GM23338 (cell line): ENCODE measurements at regions not wholly inside any gene's neighbourhood (a gene's known extent, or its start where the extent isn't known, plus 50 kb on each side); places are given as distances from the start of the nearest gene placed in this dataset.
"Not testable (repeated sequence)": the region's sequence is repeated elsewhere in the genome, so short reads cannot be mapped to it uniquely, and the experiment has no call there.

Source experiments
- ATAC-seq: fragments of 200-7000 bp; cut with Tn5 transposase; 3 replicates; pipeline ENCODE4 v1.9.1; 2020
- DNase-seq: peaks from one replicate; pipeline ENCODE4 v3.0.0-alpha.2; 2015; ENCODE audit warnings: low spot score
- H2AFZ ChIP-seq: fragments of 200-600 bp; sonication (generic); 2 replicates; pipeline ENCODE4 v1.8.0; 2016; ENCODE audit warnings: antibody characterized with exemption, mild to moderate bottlenecking, moderate library complexity
- H3F3A ChIP-seq: fragments of 200-600 bp; sonication (generic); replicated peaks from 2 replicates; pipeline ENCODE4 v1.8.0; 2017; ENCODE audit warnings: antibody characterized with exemption, mixed run types, low read depth
- H3K27ac ChIP-seq: fragments of 200-600 bp; sonication (generic); 2 replicates; pipeline ENCODE4 v1.6.1; 2016; ENCODE audit warnings: low read depth
- H3K27me3 ChIP-seq: fragments of 200-600 bp; sonication (generic); 2 replicates; pipeline ENCODE4 v1.8.0; 2016; ENCODE audit warnings: mild to moderate bottlenecking, mixed run types, moderate library complexity; ENCODE audit not compliant: insufficient read depth
- H3K36me3 ChIP-seq: fragments of 200-600 bp; sonication (generic); 2 replicates; pipeline ENCODE4 v1.8.0; 2016; ENCODE audit warnings: mild to moderate bottlenecking; ENCODE audit not compliant: insufficient read depth
- H3K4me1 ChIP-seq: fragments of 200-600 bp; sonication (generic); 2 replicates; pipeline ENCODE4 v1.8.0; 2016; ENCODE audit warnings: mild to moderate bottlenecking, moderate library complexity; ENCODE audit not compliant: insufficient read depth
- H3K4me2 ChIP-seq: fragments of 200-600 bp; sonication (generic); 2 replicates; pipeline ENCODE4 v1.7.1; 2017; ENCODE audit warnings: mixed run types
- H3K4me3 ChIP-seq: fragments of 200-600 bp; sonication (generic); 2 replicates; pipeline ENCODE4 v1.6.1; 2016; ENCODE audit warnings: mixed run types
- H3K79me2 ChIP-seq: fragments of 200-600 bp; sonication (generic); replicated peaks from 2 replicates; pipeline ENCODE4 v1.8.0; 2017; ENCODE audit warnings: mild to moderate bottlenecking; ENCODE audit not compliant: insufficient read depth
- H3K9me2 ChIP-seq: fragments of 200-600 bp; sonication (generic); 2 replicates; pipeline ENCODE4 v1.8.0; 2017; ENCODE audit not compliant: insufficient read depth
- H4K20me1 ChIP-seq: fragments of 200-600 bp; sonication (generic); replicated peaks from 2 replicates; pipeline ENCODE4 v1.8.0; 2017; ENCODE audit warnings: mild to moderate bottlenecking; ENCODE audit not compliant: insufficient read depth
- H3K27ac Mint-ChIP-seq: 2 replicates; pipeline ENCODE4 v1.8.0; 2020; ENCODE audit warnings: inconsistent platforms, mild to moderate bottlenecking, moderate library complexity, mixed read lengths
- H3K27me3 Mint-ChIP-seq: 3 replicates; pipeline ENCODE4 v1.8.0; 2022; ENCODE audit warnings: low read depth, mild to moderate bottlenecking, moderate library complexity, mixed read lengths, inconsistent platforms; ENCODE audit not compliant: insufficient read depth, poor library complexity
- H3K36me3 Mint-ChIP-seq: 3 replicates; pipeline ENCODE4 v1.8.0; 2021; ENCODE audit warnings: low read depth, mild to moderate bottlenecking, inconsistent platforms, moderate library complexity, mixed read lengths
- H3K4me1 Mint-ChIP-seq: 3 replicates; pipeline ENCODE4 v1.8.0; 2020; ENCODE audit warnings: mild to moderate bottlenecking, inconsistent platforms, mixed read lengths
- H3K4me3 Mint-ChIP-seq: 3 replicates; pipeline ENCODE4 v1.8.0; 2021; ENCODE audit warnings: moderate library complexity, mild to moderate bottlenecking, inconsistent platforms, mixed read lengths
- H3K9me3 Mint-ChIP-seq: 3 replicates; pipeline ENCODE4 v1.8.0; 2020; ENCODE audit warnings: moderate library complexity, mild to moderate bottlenecking, inconsistent platforms, mixed read lengths
- CREB1 ChIP-seq: fragments of 250-450 bp; sonication (Bioruptor Pico); IDR thresholded peaks from 2 replicates; pipeline ENCODE4 v1.5.0; 2020; ENCODE audit warnings: low read depth, mild to moderate bottlenecking, moderate library complexity
- CTCF ChIP-seq, 2 experiments: fragments of 200-600 bp in 1 of 2; sonication (generic) in 1 of 2; conservative IDR thresholded peaks; 2 replicates each; pipeline versions ENCODE4 v1.5.1 to v1.6.1; 2016 to 2017; ENCODE audit warnings: antibody characterized with exemption in 2 of 2, low read depth in 2 of 2, mild to moderate bottlenecking in 2 of 2, moderate library complexity in 1 of 2
- EZH2 ChIP-seq: fragments of 200-600 bp; sonication (generic); IDR thresholded peaks from one replicate; pipeline ENCODE4 v1.8.0; 2017; ENCODE audit warnings: antibody characterized with exemption, mild to moderate bottlenecking, low read depth; ENCODE audit not compliant: unreplicated experiment
- EZH2phosphoT487 ChIP-seq: fragments of 200-600 bp; sonication (generic); IDR thresholded peaks from one replicate; pipeline ENCODE4 v1.8.1; 2018; ENCODE audit warnings: antibody characterized with exemption; ENCODE audit not compliant: unreplicated experiment
- NANOG ChIP-seq: IDR thresholded peaks from 2 replicates; pipeline ENCODE4 v1.6.1; 2016; ENCODE audit warnings: antibody characterized with exemption, borderline replicate concordance
- POLR2AphosphoS5 ChIP-seq: IDR thresholded peaks from 2 replicates; pipeline ENCODE4 v1.6.1; 2016; ENCODE audit warnings: antibody characterized with exemption, low read depth
- REST ChIP-seq: IDR thresholded peaks from one replicate; pipeline ENCODE4 v1.6.1; 2018; ENCODE audit warnings: antibody characterized with exemption; ENCODE audit not compliant: unreplicated experiment
- STAT1 ChIP-seq: IDR thresholded peaks from one replicate; pipeline ENCODE4 v1.6.1; 2016; ENCODE audit warnings: antibody characterized with exemption; ENCODE audit not compliant: unreplicated experiment
- ZNF114 ChIP-seq: fragments of 250-450 bp; sonication (Bioruptor Pico); IDR thresholded peaks from 2 replicates; pipeline ENCODE4 v1.5.0; 2020; ENCODE audit warnings: mild to moderate bottlenecking, moderate library complexity
- ZNF331 ChIP-seq: fragments of 250-450 bp; sonication (Bioruptor Pico); IDR thresholded peaks from 2 replicates; pipeline ENCODE4 v1.5.0; 2020; ENCODE audit warnings: low read depth, mild to moderate bottlenecking, moderate library complexity
- TF ChIP-seq, protein P1 (sequence below): IDR thresholded peaks from 2 replicates; pipeline ENCODE4 v1.6.1; 2016; ENCODE audit warnings: antibody characterized with exemption

- Mint-ChIP-seq H3K4me1 (peaks cover 10% of the 10 kb centered on the region; the same call in 2 of the 3 replicates), H3K27me3 (no peaks in the 10 kb centered on the region), H3K9me3 (peaks cover 9% of the 10 kb centered on the region), H3K27ac (no peak overlapping the region), H3K36me3 (peaks cover 15% of the 10 kb centered on the region), H3K4me3 (no peak overlapping the region)
- H2AFZ ChIP-seq, result peak overlapping the region; percentile 29
- no peak overlapping the region for H3K27ac ChIP-seq
- DNase-seq, result no peak
- H3K4me2 ChIP-seq, result no peak overlapping the region
- ATAC-seq, result no peak
- H3F3A ChIP-seq, result no peaks in the 10 kb centered on the region
- TF ChIP-seq CTCF (conservative IDR thresholded peaks at IDR 0.05; ENCODE audit: low read depth in 2 of 2) (no peak), ZNF331 (CRISPR knock-in tag) (no peak), EZH2phosphoT487 (no peak), STAT1 (no peak), EZH2 (no peak), CREB1 (no peak), POLR2AphosphoS5 (no peak), REST (no peak), NANOG (no peak), ZNF114 (CRISPR knock-in tag) (no peak)
- TF ChIP-seq, protein P1, sequence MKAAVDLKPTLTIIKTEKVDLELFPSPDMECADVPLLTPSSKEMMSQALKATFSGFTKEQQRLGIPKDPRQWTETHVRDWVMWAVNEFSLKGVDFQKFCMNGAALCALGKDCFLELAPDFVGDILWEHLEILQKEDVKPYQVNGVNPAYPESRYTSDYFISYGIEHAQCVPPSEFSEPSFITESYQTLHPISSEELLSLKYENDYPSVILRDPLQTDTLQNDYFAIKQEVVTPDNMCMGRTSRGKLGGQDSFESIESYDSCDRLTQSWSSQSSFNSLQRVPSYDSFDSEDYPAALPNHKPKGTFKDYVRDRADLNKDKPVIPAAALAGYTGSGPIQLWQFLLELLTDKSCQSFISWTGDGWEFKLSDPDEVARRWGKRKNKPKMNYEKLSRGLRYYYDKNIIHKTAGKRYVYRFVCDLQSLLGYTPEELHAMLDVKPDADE, result no peak
- no peak overlapping the region for H3K4me3 ChIP-seq
- H3K79me2 ChIP-seq, result no peaks in the 10 kb centered on the region
- peaks cover 3% of the 10 kb centered on the region; the same call in 1 of the 2 replicates for H3K4me1 ChIP-seq
- H3K9me2 ChIP-seq, result peaks cover 22% of the 10 kb centered on the region
- H4K20me1 ChIP-seq, result no peaks in the 10 kb centered on the region
- no peaks in the 10 kb centered on the region for H3K36me3 ChIP-seq
- no peaks in the 10 kb centered on the region for H3K27me3 ChIP-seq
Measured at GRCh38 chr2:36287363-36288275, 68.0 kb upstream of the CRIM1 start.

- H2AFZ ChIP-seq, H3K27ac ChIP-seq, H3K4me1 Mint-ChIP-seq, H3F3A ChIP-seq, ATAC-seq, H3K27me3 ChIP-seq, H3K4me1 ChIP-seq, H4K20me1 ChIP-seq, H3K4me3 Mint-ChIP-seq, H3K79me2 ChIP-seq, H3K4me3 ChIP-seq, H3K27me3 Mint-ChIP-seq, H3K4me2 ChIP-seq: not testable (repeated sequence)
- peak; percentile 54 for DNase-seq
- Mint-ChIP-seq H3K9me3 (peaks cover 64% of the 10 kb centered on the region), H3K36me3 (peaks cover 26% of the 10 kb centered on the region), H3K27ac (peak overlapping the region; percentile 96)
- peaks cover 14% of the 10 kb centered on the region; the same call in 1 of the 2 replicates for H3K36me3 ChIP-seq
- H3K9me2 ChIP-seq, result peaks cover 24% of the 10 kb centered on the region; the same call in 1 of the 2 replicates
Measured at GRCh38 chr2:36279506-36279905, 76.1 kb upstream of the CRIM1 start.
